Ramos (cell line): ENCODE measurements at regions not wholly inside any gene's neighbourhood (a gene's known extent, or its start where the extent isn't known, plus 50 kb on each side); places are given as distances from the start of the nearest gene placed in this dataset.

ENCODE experiments used
- in situ Hi-C: fragments of 300-500 bp; cut with MboI; formaldehyde crosslinking; loops from one replicate; pipeline ENCODE4 v1.14.3; 2022; ENCODE audit warnings: low sequenced_read_pairs; ENCODE audit not compliant: unreplicated experiment

- in situ Hi-C loops, result no loop called here
These were observed 950.3 kb upstream of the ACVR2A start for GRCh38 chr2:146894514-146894913.

- in situ Hi-C loops, result no loop called here
These were observed 951.3 kb upstream of the ACVR2A start for GRCh38 chr2:146893500-146894041.

GRCh38 chr2:146890491-146890890 is 954.3 kb upstream of the ACVR2A start:
- in situ Hi-C loops, result no loop called here

GRCh38 chr2:146879882-146880281 is 964.9 kb upstream of the ACVR2A start:
- in situ Hi-C loops, result no loop called here

- in situ Hi-C loops, result no loop called here
These were observed 970.6 kb upstream of the ACVR2A start for GRCh38 chr2:146874260-146874658.

- in situ Hi-C loops, result no loop called here
These were observed 971.1 kb upstream of the ACVR2A start for GRCh38 chr2:146873646-146874259.

- in situ Hi-C loops, result no loop called here
These were observed 971.8 kb upstream of the ACVR2A start for GRCh38 chr2:146873056-146873455.

- in situ Hi-C loops, result no loop called here
These were observed 974.1 kb upstream of the ACVR2A start for GRCh38 chr2:146870691-146871090.

- in situ Hi-C loops, result no loop called here
These were observed 975.5 kb upstream of the ACVR2A start for GRCh38 chr2:146869328-146869727.

- in situ Hi-C loops, result no loop called here
These were observed 976.8 kb upstream of the ACVR2A start for GRCh38 chr2:146868051-146868450.

GRCh38 chr2:146867477-146867986 is 977.3 kb upstream of the ACVR2A start:
- in situ Hi-C loops, result no loop called here

GRCh38 chr2:146853741-146854444 is 990.9 kb upstream of the ACVR2A start:
- in situ Hi-C loops, result no loop called here

GRCh38 chr2:146852661-146853060 is 992.2 kb upstream of the ACVR2A start:
- in situ Hi-C loops, result no loop called here

- in situ Hi-C loops, result no loop called here
These were observed 994.1 kb upstream of the ACVR2A start for GRCh38 chr2:146850746-146851145.

GRCh38 chr2:146847846-146848245 is 997.0 kb upstream of the ACVR2A start:
- in situ Hi-C loops, result no loop called here

- in situ Hi-C loops, result no loop called here
These were observed 1000.4 kb upstream of the ACVR2A start for GRCh38 chr2:146844226-146844990.

GRCh38 chr2:146837857-146838256 is 1007.0 kb upstream of the ACVR2A start:
- in situ Hi-C loops, result no loop called here

GRCh38 chr2:146826388-146826787 is 1018.4 kb upstream of the ACVR2A start:
- in situ Hi-C loops, result no loop called here

GRCh38 chr2:146821836-146822316 is 1023.0 kb upstream of the ACVR2A start:
- in situ Hi-C loops, result no loop called here

GRCh38 chr2:146820672-146821071 is 1024.2 kb upstream of the ACVR2A start:
- in situ Hi-C loops, result no loop called here

GRCh38 chr2:146818122-146818521 is 1026.7 kb upstream of the ACVR2A start:
- in situ Hi-C loops, result no loop called here
